Adrenal gland (tissue), 5 donors: ENCODE measurements at regions not wholly inside any gene's neighbourhood (a gene's known extent, or its start where the extent isn't known, plus 50 kb on each side); places are given as distances from the start of the nearest gene placed in this dataset.

Experiments used
- CTCF ChIP-seq, 6 experiments: fragments of 450-650 bp in 4 of 6; fragments of 200-600 bp in 2 of 6; sonication (generic) in 1 of 6; IDR thresholded peaks; 1 replicate in 5 of 6; 2 replicates in 1 of 6; pipeline versions ENCODE4 v1.5.1 to v1.8.0; 2016 to 2021; ENCODE audit warnings: antibody characterized with exemption in 6 of 6, mild to moderate bottlenecking in 2 of 6, moderate library complexity in 1 of 6
- POLR2A ChIP-seq, 2 donors: fragments of 450-650 bp; IDR thresholded peaks; one replicate each; pipeline ENCODE4 v1.6.1; 2017; ENCODE audit warnings: antibody characterized with exemption in 2 of 2, mild to moderate bottlenecking in 2 of 2, moderate library complexity in 1 of 2
- donor health status: DM: no; HTN: no; CAD: no.

- TF ChIP-seq CTCF (IDR thresholded peaks at IDR 0.05) = no peak
- no peak for TF ChIP-seq POLR2A (IDR thresholded peaks at IDR 0.05)
These were observed 259.5 kb upstream of the VWC2 start for GRCh38 chr7:49513911-49514310.
